ENCODE measurements at regions not wholly inside any gene's neighbourhood (a gene's known extent, or its start where the extent isn't known, plus 50 kb on each side); places are given as distances from the start of the nearest gene placed in this dataset.
"Not testable (repeated sequence)": the region's sequence is repeated elsewhere in the genome, so short reads cannot be mapped to it uniquely, and the experiment has no call there.

DNA sequence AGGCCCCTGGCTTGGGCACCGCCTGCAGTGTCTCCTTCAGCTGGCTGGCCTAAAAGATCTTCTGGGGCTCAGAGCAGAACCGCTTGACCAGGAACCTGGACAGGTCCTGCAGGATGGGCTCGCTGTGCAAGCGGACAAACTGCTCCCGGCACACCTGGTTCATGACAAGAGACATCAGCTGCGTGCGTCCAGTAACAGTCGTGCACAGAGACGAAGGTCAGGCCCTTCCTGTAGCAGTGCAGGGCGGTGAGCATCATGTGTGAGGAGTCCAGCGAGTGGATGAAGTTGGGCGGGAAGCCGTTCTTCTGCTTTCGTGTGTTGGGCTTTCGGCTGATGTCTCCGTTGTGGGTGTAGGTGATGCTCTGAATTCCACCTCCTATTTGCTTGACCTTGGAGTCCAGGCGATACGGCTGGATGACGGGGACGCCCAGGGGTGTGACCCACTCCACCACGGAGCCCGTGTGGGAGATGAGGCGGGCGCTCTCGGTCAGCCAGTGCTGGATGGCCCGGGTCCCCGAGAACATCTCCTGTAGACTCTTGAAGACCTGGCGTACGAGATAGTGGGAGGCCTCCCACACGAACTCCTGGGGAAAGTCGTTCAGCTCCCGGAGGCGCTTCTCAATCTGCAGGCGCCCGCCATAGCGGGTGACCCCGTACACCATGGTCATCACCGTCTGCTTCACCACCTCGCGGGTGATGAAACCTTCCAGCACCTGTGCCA is 72.1 kb upstream of the MED13 start:
- H3K4me3 Mint-ChIP-seq; H3K9me3 Mint-ChIP-seq (ENCODE audit: insufficient read depth); POLR2A ChIA-PET; ATAC-seq (ENCODE audit: low read depth); H3K36me3 ChIP-seq (replicated peaks in 1 of 2; ENCODE audit: control extremely low read depth in 1 of 2, control insufficient read depth in 1 of 2, extremely low read depth in 1 of 2, insufficient read depth in 2 of 2, low read length in 1 of 2); H2AFZ ChIP-seq (ENCODE audit: insufficient read depth, low read depth, low read length, poor library complexity, severe bottlenecking); H3K4me1 ChIP-seq (ENCODE audit: control insufficient read depth in 2 of 2, insufficient read depth in 2 of 2, low read length in 2 of 2); H3K9me3 ChIP-seq (ENCODE audit: control extremely low read depth in 1 of 3, control insufficient read depth in 2 of 3, insufficient read depth in 1 of 3, low read length in 2 of 3); H4K20me1 ChIP-seq (ENCODE audit: control insufficient read depth, insufficient read depth, low read length, poor library complexity, severe bottlenecking); H3K27ac ChIP-seq (ENCODE audit: low read length in 2 of 2); DNase-seq; H3K4me2 ChIP-seq (replicated peaks; ENCODE audit: low read depth, low read length, poor library complexity, severe bottlenecking); H3K27me3 ChIP-seq (replicated peaks in 1 of 4; ENCODE audit: control extremely low read depth in 1 of 4, control insufficient read depth in 3 of 4, insufficient read depth in 4 of 4, low read length in 3 of 4); intact Hi-C loops (cut with micrococcal nuclease); H3K79me2 ChIP-seq (ENCODE audit: control insufficient read depth, insufficient read depth, low read length); H3K27ac Mint-ChIP-seq; CTCF ChIA-PET; H3K9ac ChIP-seq (ENCODE audit: low read length); H3K4me1 Mint-ChIP-seq; H3K4me3 ChIP-seq (ENCODE audit: control extremely low read depth in 1 of 5, extremely low read depth in 1 of 5, insufficient read depth in 1 of 5, low read depth in 2 of 5, low read length in 4 of 5): not testable (repeated sequence)
- H3K27me3 Mint-ChIP-seq: peaks cover 30% of the 10 kb centered on the region
- 94% methylated on average over 38 of the region's 40 CpGs for WGBS (ENCODE audit: insufficient coverage)

GRCh38 chr17:62135742-62136141 is 70.7 kb upstream of the MED13 start:
- Histone ChIP-seq H3K4me3 (ENCODE audit: control extremely low read depth in 1 of 5, extremely low read depth in 1 of 5, insufficient read depth in 1 of 5, low read depth in 2 of 5, low read length in 4 of 5) (no peak overlapping the region), H3K79me2 (ENCODE audit: control insufficient read depth, insufficient read depth, low read length) (no peaks in the 10 kb centered on the region), H3K9me3 (ENCODE audit: control extremely low read depth in 1 of 3, control insufficient read depth in 2 of 3, insufficient read depth in 1 of 3, low read length in 2 of 3) (peaks cover 0 to 4% (median 0%) of the 10 kb centered on the region in 3 donors), H4K20me1 (ENCODE audit: control insufficient read depth, insufficient read depth, low read length, poor library complexity, severe bottlenecking) (no peaks in the 10 kb centered on the region), H3K27ac (ENCODE audit: low read length in 2 of 2) (no peak overlapping the region), H2AFZ (ENCODE audit: insufficient read depth, low read depth, low read length, poor library complexity, severe bottlenecking) (no peak overlapping the region), H3K4me1 (ENCODE audit: control insufficient read depth in 2 of 2, insufficient read depth in 2 of 2, low read length in 2 of 2) (no peaks in the 10 kb centered on the region), H3K27me3 (replicated peaks in 1 of 4; ENCODE audit: control extremely low read depth in 1 of 4, control insufficient read depth in 3 of 4, insufficient read depth in 4 of 4, low read length in 3 of 4) (peaks cover 0 to 8% (median 2%) of the 10 kb centered on the region in 4 experiments), H3K9ac (ENCODE audit: low read length) (no peak overlapping the region), H3K36me3 (replicated peaks in 1 of 2; ENCODE audit: control extremely low read depth in 1 of 2, control insufficient read depth in 1 of 2, extremely low read depth in 1 of 2, insufficient read depth in 2 of 2, low read length in 1 of 2) (no peaks in the 10 kb centered on the region), H3K4me2 (replicated peaks; ENCODE audit: low read depth, low read length, poor library complexity, severe bottlenecking) (no peak overlapping the region)
- Mint-ChIP-seq H3K9me3 (ENCODE audit: insufficient read depth) (no peaks in the 10 kb centered on the region), H3K4me1 (peaks cover 3% of the 10 kb centered on the region), H3K4me3 (no peak overlapping the region), H3K27ac (no peak overlapping the region), H3K27me3 (peaks cover 25% of the 10 kb centered on the region)
- intact Hi-C loops (cut with micrococcal nuclease): no loop called here
- no CpG with 5 or more reads among the region's 1 CpG for WGBS (ENCODE audit: insufficient coverage)
- CTCF ChIA-PET: interaction anchor here (0.6 to 0.7 kb wide), 2 partner anchors 36 to 723 kb away, joined by 3 read pairs; no protein-coding TSS in a partner anchor
- POLR2A ChIA-PET: no interaction called here
- ATAC-seq (ENCODE audit: low read depth) (no peak), DNase-seq (no peak)
- TF ChIP-seq, protein P1, sequence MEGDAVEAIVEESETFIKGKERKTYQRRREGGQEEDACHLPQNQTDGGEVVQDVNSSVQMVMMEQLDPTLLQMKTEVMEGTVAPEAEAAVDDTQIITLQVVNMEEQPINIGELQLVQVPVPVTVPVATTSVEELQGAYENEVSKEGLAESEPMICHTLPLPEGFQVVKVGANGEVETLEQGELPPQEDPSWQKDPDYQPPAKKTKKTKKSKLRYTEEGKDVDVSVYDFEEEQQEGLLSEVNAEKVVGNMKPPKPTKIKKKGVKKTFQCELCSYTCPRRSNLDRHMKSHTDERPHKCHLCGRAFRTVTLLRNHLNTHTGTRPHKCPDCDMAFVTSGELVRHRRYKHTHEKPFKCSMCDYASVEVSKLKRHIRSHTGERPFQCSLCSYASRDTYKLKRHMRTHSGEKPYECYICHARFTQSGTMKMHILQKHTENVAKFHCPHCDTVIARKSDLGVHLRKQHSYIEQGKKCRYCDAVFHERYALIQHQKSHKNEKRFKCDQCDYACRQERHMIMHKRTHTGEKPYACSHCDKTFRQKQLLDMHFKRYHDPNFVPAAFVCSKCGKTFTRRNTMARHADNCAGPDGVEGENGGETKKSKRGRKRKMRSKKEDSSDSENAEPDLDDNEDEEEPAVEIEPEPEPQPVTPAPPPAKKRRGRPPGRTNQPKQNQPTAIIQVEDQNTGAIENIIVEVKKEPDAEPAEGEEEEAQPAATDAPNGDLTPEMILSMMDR (IDR thresholded peaks at IDR 0.05): no peak
- TF ChIP-seq EZH2 (IDR thresholded peaks at IDR 0.05; ENCODE audit: borderline replicate concordance, insufficient read depth, low read depth, low read length, poor library complexity, severe bottlenecking): no peak

DNA sequence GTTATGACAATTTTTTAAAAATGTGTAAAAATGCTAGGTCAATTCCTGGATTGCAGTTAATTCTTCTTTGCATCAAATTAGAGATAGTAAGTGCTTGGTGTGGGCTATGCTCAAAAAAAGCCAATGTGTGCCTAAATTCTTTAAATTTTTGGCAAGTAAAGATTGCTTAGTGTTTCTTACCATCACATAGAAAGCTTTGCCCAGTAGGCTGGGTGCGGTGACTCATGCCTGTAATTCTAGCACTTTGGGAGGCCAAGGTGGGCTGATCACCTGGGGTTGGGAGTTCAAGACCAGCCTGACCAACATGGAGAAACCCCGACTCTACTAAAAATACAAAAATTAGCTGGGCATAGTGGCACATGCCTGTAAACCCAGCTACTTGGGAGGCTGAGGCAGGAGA is 70.0 kb upstream of the MED13 start:
- H3K36me3 ChIP-seq (replicated peaks in 1 of 2; ENCODE audit: control extremely low read depth in 1 of 2, control insufficient read depth in 1 of 2, extremely low read depth in 1 of 2, insufficient read depth in 2 of 2, low read length in 1 of 2); H3K4me1 Mint-ChIP-seq; H3K4me3 Mint-ChIP-seq; CTCF ChIA-PET; H3K4me2 ChIP-seq (replicated peaks; ENCODE audit: low read depth, low read length, poor library complexity, severe bottlenecking); H3K9me3 ChIP-seq (ENCODE audit: control extremely low read depth in 1 of 3, control insufficient read depth in 2 of 3, insufficient read depth in 1 of 3, low read length in 2 of 3); H2AFZ ChIP-seq (ENCODE audit: insufficient read depth, low read depth, low read length, poor library complexity, severe bottlenecking); H3K4me3 ChIP-seq (ENCODE audit: control extremely low read depth in 1 of 5, extremely low read depth in 1 of 5, insufficient read depth in 1 of 5, low read depth in 2 of 5, low read length in 4 of 5); H3K27ac ChIP-seq (ENCODE audit: low read length in 2 of 2); POLR2A ChIA-PET; intact Hi-C loops (cut with micrococcal nuclease); H3K9me3 Mint-ChIP-seq (ENCODE audit: insufficient read depth); H3K27me3 ChIP-seq (replicated peaks in 1 of 4; ENCODE audit: control extremely low read depth in 1 of 4, control insufficient read depth in 3 of 4, insufficient read depth in 4 of 4, low read length in 3 of 4); H3K9ac ChIP-seq (ENCODE audit: low read length); H3K4me1 ChIP-seq (ENCODE audit: control insufficient read depth in 2 of 2, insufficient read depth in 2 of 2, low read length in 2 of 2); H4K20me1 ChIP-seq (ENCODE audit: control insufficient read depth, insufficient read depth, low read length, poor library complexity, severe bottlenecking); H3K79me2 ChIP-seq (ENCODE audit: control insufficient read depth, insufficient read depth, low read length); DNase-seq; ATAC-seq (ENCODE audit: low read depth); H3K27ac Mint-ChIP-seq: not testable (repeated sequence)
- H3K27me3 Mint-ChIP-seq: peaks cover 21% of the 10 kb centered on the region
- no CpG with 5 or more reads among the region's 2 CpGs for WGBS (ENCODE audit: insufficient coverage)

Measured in B cell (primary cell).